ENCODE measurements at regions not wholly inside any gene's neighbourhood (a gene's known extent, or its start where the extent isn't known, plus 50 kb on each side); places are given as distances from the start of the nearest gene placed in this dataset.

GRCh38 chr2:83063511-83063910, 1395.6 kb downstream of the SUCLG1 start:
- TF ChIP-seq YY1 (IDR thresholded peaks at IDR 0.05; ENCODE audit: insufficient read depth, insufficient read length): no peak
- no peak for TF ChIP-seq SUZ12 (IDR thresholded peaks at IDR 0.05; ENCODE audit: extremely low read depth, insufficient read depth, insufficient read length)
- TF ChIP-seq ZNF274 (IDR thresholded peaks at IDR 0.05; ENCODE audit: low read depth, low read length): no peak

Data from NT2/D1 (cell line).